Erythroblast (primary cell): ENCODE measurements at regions not wholly inside any gene's neighbourhood (a gene's known extent, or its start where the extent isn't known, plus 50 kb on each side); places are given as distances from the start of the nearest gene placed in this dataset.

Source experiments
- GATA1 ChIP-seq: IDR thresholded peaks from 2 replicates; pipeline ENCODE4 v1.6.1; 2011; ENCODE audit warnings: low read depth, mild to moderate bottlenecking, control low read depth, low read length, moderate library complexity
- POLR2A ChIP-seq: IDR thresholded peaks from 2 replicates; pipeline ENCODE4 v1.6.1; 2011; ENCODE audit warnings: mild to moderate bottlenecking, low read length

GRCh38 chr5:33238826-33239695 is 201.7 kb upstream of the TARS1 start:
- no peak for TF ChIP-seq POLR2A
- TF ChIP-seq GATA1 = no peak
